HG03060 (cell line): ENCODE measurements at regions not wholly inside any gene's neighbourhood (a gene's known extent, or its start where the extent isn't known, plus 50 kb on each side); places are given as distances from the start of the nearest gene placed in this dataset.
"Not testable (repeated sequence)": the region's sequence is repeated elsewhere in the genome, so short reads cannot be mapped to it uniquely, and the experiment has no call there.

Experiments used
- ATAC-seq: cut with Tn5 transposase; IDR thresholded peaks from one replicate; pipeline ENCODE4 v1.9.1; 2021; ENCODE audit warnings: low read depth, moderate number of reproducible peaks; ENCODE audit not compliant: unreplicated experiment

GRCh38 chr13:61144834-61145593 is 270.6 kb downstream of the PCDH20 start:
- ATAC-seq = no peak

- ATAC-seq = no peak
Measured at GRCh38 chr13:61144301-61144700, 271.3 kb downstream of the PCDH20 start.

- ATAC-seq = no peak
Measured at GRCh38 chr13:61142506-61142905, 273.1 kb downstream of the PCDH20 start.

- ATAC-seq = no peak
Measured at GRCh38 chr13:61138857-61139256, 276.8 kb downstream of the PCDH20 start.

GRCh38 chr13:61136515-61136914 is 279.1 kb downstream of the PCDH20 start:
- no peak for ATAC-seq

GRCh38 chr13:61136093-61136492 is 279.6 kb downstream of the PCDH20 start:
- ATAC-seq = no peak

GRCh38 chr13:61135583-61135982 is 280.1 kb downstream of the PCDH20 start:
- no peak for ATAC-seq

- ATAC-seq = no peak
Measured at GRCh38 chr13:61128850-61129645, 286.6 kb downstream of the PCDH20 start.

GRCh38 chr13:61123538-61124289 is 291.9 kb downstream of the PCDH20 start:
- no peak for ATAC-seq

GRCh38 chr13:61113140-61113658 is 302.4 kb downstream of the PCDH20 start:
- no peak for ATAC-seq

- no peak for ATAC-seq
Measured at GRCh38 chr13:61111529-61111928, 304.1 kb downstream of the PCDH20 start.

- ATAC-seq = no peak
Measured at GRCh38 chr13:61110732-61111131, 304.9 kb downstream of the PCDH20 start.

GRCh38 chr13:61109741-61110140 is 305.9 kb downstream of the PCDH20 start:
- no peak for ATAC-seq

- no peak for ATAC-seq
Measured at GRCh38 chr13:61107989-61108388, 307.7 kb downstream of the PCDH20 start.

- ATAC-seq = no peak
Measured at GRCh38 chr13:61095885-61096284, 319.8 kb downstream of the PCDH20 start.

GRCh38 chr13:61094865-61095264 is 320.8 kb downstream of the PCDH20 start:
- ATAC-seq = no peak

- not testable (repeated sequence) for ATAC-seq
Measured at GRCh38 chr13:61089894-61090293, 325.8 kb downstream of the PCDH20 start.

- ATAC-seq = no peak
Measured at GRCh38 chr13:61086087-61086486, 329.6 kb downstream of the PCDH20 start.

- ATAC-seq = no peak
Measured at GRCh38 chr13:61084988-61085387, 330.7 kb downstream of the PCDH20 start.

- ATAC-seq = no peak
Measured at GRCh38 chr13:61078976-61079770, 336.5 kb downstream of the PCDH20 start.
